ENCODE measurements at regions not wholly inside any gene's neighbourhood (a gene's known extent, or its start where the extent isn't known, plus 50 kb on each side); places are given as distances from the start of the nearest gene placed in this dataset.

- TF ChIP-seq POLR2AphosphoS5 (IDR thresholded peaks at IDR 0.05; ENCODE audit: low read depth, low read length) = no peak
- TF ChIP-seq TAF1 (IDR thresholded peaks at IDR 0.05; ENCODE audit: borderline replicate concordance, low read depth, low read length) = no peak
Observed at GRCh38 chr1:90443354-90443753, 273.7 kb downstream of the BARHL2 start.

Data from GM12892 (cell line).